ENCODE measurements at regions not wholly inside any gene's neighbourhood (a gene's known extent, or its start where the extent isn't known, plus 50 kb on each side); places are given as distances from the start of the nearest gene placed in this dataset.

- TF ChIP-seq BHLHE40 (IDR thresholded peaks at IDR 0.05; ENCODE audit: borderline replicate concordance) (no peak), NFRKB (IDR thresholded peaks at IDR 0.05) (no peak), FOXA1 (IDR thresholded peaks at IDR 0.05) (no peak), HDGF (IDR thresholded peaks at IDR 0.05; ENCODE audit: borderline replicate concordance) (no peak), CTBP1 (IDR thresholded peaks at IDR 0.05; ENCODE audit: borderline replicate concordance) (no peak), L3MBTL2 (conservative IDR thresholded peaks at IDR 0.05) (no peak), ELF4 (IDR thresholded peaks at IDR 0.05) (no peak), PKNOX1 (IDR thresholded peaks at IDR 0.05) (no peak), ZNF384 (IDR thresholded peaks at IDR 0.05) (no peak), ARNT (IDR thresholded peaks at IDR 0.05) (no peak), FOXM1 (IDR thresholded peaks at IDR 0.05; ENCODE audit: borderline replicate concordance) (no peak), SP1 (IDR thresholded peaks at IDR 0.05) (no peak), SUZ12 (IDR thresholded peaks at IDR 0.05) (no peak), FOXK2 (IDR thresholded peaks at IDR 0.05) (no peak), TARDBP (IDR thresholded peaks at IDR 0.05) (no peak), LEF1 (IDR thresholded peaks at IDR 0.05; ENCODE audit: borderline replicate concordance) (no peak)
- DNase-seq (ENCODE audit: extremely low spot score): no peak
- ChIA-PET CTCF (no interaction called here), POLR2A (no interaction called here)
Measured at GRCh38 chr7:118590107-118590506, 365.6 kb downstream of the ANKRD7 start.

- DNase-seq (ENCODE audit: extremely low spot score): no peak
- TF ChIP-seq ARNT (IDR thresholded peaks at IDR 0.05): no peak
- no peak for TF ChIP-seq LEF1 (IDR thresholded peaks at IDR 0.05; ENCODE audit: borderline replicate concordance)
- TF ChIP-seq L3MBTL2 (conservative IDR thresholded peaks at IDR 0.05): no peak
- no peak for TF ChIP-seq TARDBP (IDR thresholded peaks at IDR 0.05)
- TF ChIP-seq CTBP1 (IDR thresholded peaks at IDR 0.05; ENCODE audit: borderline replicate concordance): no peak
- no peak for TF ChIP-seq SP1 (IDR thresholded peaks at IDR 0.05)
- no peak for TF ChIP-seq PKNOX1 (IDR thresholded peaks at IDR 0.05)
- TF ChIP-seq BHLHE40 (IDR thresholded peaks at IDR 0.05; ENCODE audit: borderline replicate concordance): no peak
- no peak for TF ChIP-seq NFRKB (IDR thresholded peaks at IDR 0.05)
- no peak for TF ChIP-seq FOXM1 (IDR thresholded peaks at IDR 0.05; ENCODE audit: borderline replicate concordance)
- no peak for TF ChIP-seq SUZ12 (IDR thresholded peaks at IDR 0.05)
- TF ChIP-seq FOXA1 (IDR thresholded peaks at IDR 0.05): no peak
- no peak for TF ChIP-seq FOXK2 (IDR thresholded peaks at IDR 0.05)
- no peak for TF ChIP-seq HDGF (IDR thresholded peaks at IDR 0.05; ENCODE audit: borderline replicate concordance)
- no peak for TF ChIP-seq ELF4 (IDR thresholded peaks at IDR 0.05)
- no peak for TF ChIP-seq ZNF384 (IDR thresholded peaks at IDR 0.05)
- ChIA-PET CTCF (no interaction called here), POLR2A (no interaction called here)
Measured at GRCh38 chr7:118602090-118602489, 377.6 kb downstream of the ANKRD7 start.

- TF ChIP-seq FOXM1 (IDR thresholded peaks at IDR 0.05; ENCODE audit: borderline replicate concordance) (no peak), PKNOX1 (IDR thresholded peaks at IDR 0.05) (no peak), ARNT (IDR thresholded peaks at IDR 0.05) (no peak), BHLHE40 (IDR thresholded peaks at IDR 0.05; ENCODE audit: borderline replicate concordance) (no peak), LEF1 (IDR thresholded peaks at IDR 0.05; ENCODE audit: borderline replicate concordance) (no peak), FOXK2 (IDR thresholded peaks at IDR 0.05) (no peak), CTBP1 (IDR thresholded peaks at IDR 0.05; ENCODE audit: borderline replicate concordance) (no peak), FOXA1 (IDR thresholded peaks at IDR 0.05) (no peak), ELF4 (IDR thresholded peaks at IDR 0.05) (no peak), HDGF (IDR thresholded peaks at IDR 0.05; ENCODE audit: borderline replicate concordance) (no peak), NFRKB (IDR thresholded peaks at IDR 0.05) (no peak), SP1 (IDR thresholded peaks at IDR 0.05) (no peak), ZNF384 (IDR thresholded peaks at IDR 0.05) (no peak), L3MBTL2 (conservative IDR thresholded peaks at IDR 0.05) (no peak), SUZ12 (IDR thresholded peaks at IDR 0.05) (no peak), TARDBP (IDR thresholded peaks at IDR 0.05) (no peak)
- CTCF ChIA-PET: no interaction called here
Measured at GRCh38 chr7:118606602-118607001, 382.1 kb downstream of the ANKRD7 start.

GRCh38 chr7:118609207-118609606 is 384.7 kb downstream of the ANKRD7 start:
- no peak for TF ChIP-seq ZNF384 (IDR thresholded peaks at IDR 0.05)
- CTCF ChIA-PET: no interaction called here
- DNase-seq (ENCODE audit: extremely low spot score): no peak
- POLR2A ChIA-PET: no interaction called here

More at GRCh38 chr7:118606602-118607001, 382.1 kb downstream of the ANKRD7 start:
- DNase-seq (ENCODE audit: extremely low spot score): no peak
- POLR2A ChIA-PET: no interaction called here

GRCh38 chr7:118615681-118616080 is 391.2 kb downstream of the ANKRD7 start:
- no peak for DNase-seq (ENCODE audit: extremely low spot score)
- TF ChIP-seq FOXK2 (IDR thresholded peaks at IDR 0.05): no peak
- TF ChIP-seq LEF1 (IDR thresholded peaks at IDR 0.05; ENCODE audit: borderline replicate concordance): no peak
- TF ChIP-seq HDGF (IDR thresholded peaks at IDR 0.05; ENCODE audit: borderline replicate concordance): no peak
- TF ChIP-seq L3MBTL2 (conservative IDR thresholded peaks at IDR 0.05): no peak
- no peak for TF ChIP-seq ZNF384 (IDR thresholded peaks at IDR 0.05)
- TF ChIP-seq SP1 (IDR thresholded peaks at IDR 0.05): no peak
- ChIA-PET CTCF (no interaction called here), POLR2A (no interaction called here)

GRCh38 chr7:118621810-118622360 is 397.4 kb downstream of the ANKRD7 start:
- DNase-seq (ENCODE audit: extremely low spot score): no peak
- ChIA-PET POLR2A (no interaction called here), CTCF (no interaction called here)
- TF ChIP-seq CTBP1 (IDR thresholded peaks at IDR 0.05; ENCODE audit: borderline replicate concordance) (no peak), FOXA1 (IDR thresholded peaks at IDR 0.05) (no peak), SUZ12 (IDR thresholded peaks at IDR 0.05) (no peak), NFRKB (IDR thresholded peaks at IDR 0.05) (no peak), HDGF (IDR thresholded peaks at IDR 0.05; ENCODE audit: borderline replicate concordance) (no peak), ELF4 (IDR thresholded peaks at IDR 0.05) (no peak), TARDBP (IDR thresholded peaks at IDR 0.05) (no peak), PKNOX1 (IDR thresholded peaks at IDR 0.05) (no peak), SP1 (IDR thresholded peaks at IDR 0.05) (no peak), L3MBTL2 (conservative IDR thresholded peaks at IDR 0.05) (no peak), FOXM1 (IDR thresholded peaks at IDR 0.05; ENCODE audit: borderline replicate concordance) (no peak), LEF1 (IDR thresholded peaks at IDR 0.05; ENCODE audit: borderline replicate concordance) (no peak), ZNF384 (IDR thresholded peaks at IDR 0.05) (no peak), ARNT (IDR thresholded peaks at IDR 0.05) (no peak), BHLHE40 (IDR thresholded peaks at IDR 0.05; ENCODE audit: borderline replicate concordance) (no peak), FOXK2 (IDR thresholded peaks at IDR 0.05) (no peak)
